ENCODE measurements at regions not wholly inside any gene's neighbourhood (a gene's known extent, or its start where the extent isn't known, plus 50 kb on each side); places are given as distances from the start of the nearest gene placed in this dataset.
"Not testable (repeated sequence)": the region's sequence is repeated elsewhere in the genome, so short reads cannot be mapped to it uniquely, and the experiment has no call there.

GRCh38 chr10:80829151-80829550 is 291.4 kb downstream of the SH2D4B start:
- Histone ChIP-seq H3K4me1 (no peaks in the 10 kb centered on the region), H3K36me3 (no peaks in the 10 kb centered on the region), H3K27ac (no peak overlapping the region), H3K9me3 (no peaks in the 10 kb centered on the region), H3K27me3 (no peaks in the 10 kb centered on the region), H3K4me3 (no peak overlapping the region)
- TF ChIP-seq POLR2A (IDR thresholded peaks at IDR 0.05) (no peak), CTCF (IDR thresholded peaks at IDR 0.05) (no peak)
- no peak for DNase-seq
- intact Hi-C loops (cut with DNase I; ENCODE audit: low total_unique reads): no loop called here

GRCh38 chr10:80829562-80829961 is 291.9 kb downstream of the SH2D4B start:
- Histone ChIP-seq H3K4me1 (no peaks in the 10 kb centered on the region), H3K9me3 (no peaks in the 10 kb centered on the region), H3K4me3 (no peak overlapping the region), H3K27ac (no peak overlapping the region), H3K36me3 (no peaks in the 10 kb centered on the region), H3K27me3 (no peaks in the 10 kb centered on the region)
- intact Hi-C loops (cut with DNase I; ENCODE audit: low total_unique reads): no loop called here
- TF ChIP-seq POLR2A (IDR thresholded peaks at IDR 0.05): no peak
- no peak for TF ChIP-seq CTCF (IDR thresholded peaks at IDR 0.05)
- DNase-seq: no peak

- intact Hi-C loops (cut with DNase I; ENCODE audit: low total_unique reads); H3K4me3 ChIP-seq; H3K4me1 ChIP-seq; DNase-seq; H3K36me3 ChIP-seq; H3K27ac ChIP-seq; H3K27me3 ChIP-seq; H3K9me3 ChIP-seq: not testable (repeated sequence)
These were observed 295.0 kb downstream of the SH2D4B start for GRCh38 chr10:80832693-80833092.

GRCh38 chr10:80855348-80855971 is 317.8 kb downstream of the SH2D4B start:
- Histone ChIP-seq H3K27ac (no peak overlapping the region), H3K4me3 (no peak overlapping the region), H3K4me1 (no peaks in the 10 kb centered on the region), H3K36me3 (no peaks in the 10 kb centered on the region), H3K27me3 (no peaks in the 10 kb centered on the region), H3K9me3 (no peaks in the 10 kb centered on the region)
- intact Hi-C loops (cut with DNase I; ENCODE audit: low total_unique reads): no loop called here
- TF ChIP-seq CTCF (IDR thresholded peaks at IDR 0.05) (no peak), POLR2A (IDR thresholded peaks at IDR 0.05) (no peak)
- DNase-seq: no peak

GRCh38 chr10:80856186-80856585 is 318.5 kb downstream of the SH2D4B start:
- H3K36me3 ChIP-seq: no peaks in the 10 kb centered on the region
- H3K4me3 ChIP-seq: no peak overlapping the region
- H3K27ac ChIP-seq: no peak overlapping the region
- DNase-seq: no peak
- no peaks in the 10 kb centered on the region for H3K27me3 ChIP-seq
- TF ChIP-seq CTCF (IDR thresholded peaks at IDR 0.05) (no peak), POLR2A (IDR thresholded peaks at IDR 0.05) (no peak)
- no peaks in the 10 kb centered on the region for H3K4me1 ChIP-seq
- H3K9me3 ChIP-seq: no peaks in the 10 kb centered on the region
- intact Hi-C loops (cut with DNase I; ENCODE audit: low total_unique reads): no loop called here

- DNase-seq; H3K27me3 ChIP-seq; H3K36me3 ChIP-seq; H3K4me1 ChIP-seq; H3K27ac ChIP-seq; intact Hi-C loops (cut with DNase I; ENCODE audit: low total_unique reads); H3K9me3 ChIP-seq; H3K4me3 ChIP-seq: not testable (repeated sequence)
These were observed 321.6 kb downstream of the SH2D4B start for GRCh38 chr10:80859279-80859678.

All from uterus (tissue), 3 donors.